OCI-LY3 (cell line): ENCODE measurements at regions not wholly inside any gene's neighbourhood (a gene's known extent, or its start where the extent isn't known, plus 50 kb on each side); places are given as distances from the start of the nearest gene placed in this dataset.

Experiments
- EZH2phosphoT487 ChIP-seq: fragments of 200-600 bp; shearing (Covaris generic); IDR thresholded peaks from 2 replicates; pipeline ENCODE4 v1.6.1; 2018; ENCODE audit warnings: antibody characterized with exemption, mixed run types, low read depth
- TF ChIP-seq, protein P1 (sequence below): fragments of 200-600, 300-600 bp; sonication (generic); IDR thresholded peaks from 2 replicates; pipeline ENCODE4 v1.5.1; 2014; ENCODE audit warnings: antibody characterized with exemption, low read length, low read depth

DNA sequence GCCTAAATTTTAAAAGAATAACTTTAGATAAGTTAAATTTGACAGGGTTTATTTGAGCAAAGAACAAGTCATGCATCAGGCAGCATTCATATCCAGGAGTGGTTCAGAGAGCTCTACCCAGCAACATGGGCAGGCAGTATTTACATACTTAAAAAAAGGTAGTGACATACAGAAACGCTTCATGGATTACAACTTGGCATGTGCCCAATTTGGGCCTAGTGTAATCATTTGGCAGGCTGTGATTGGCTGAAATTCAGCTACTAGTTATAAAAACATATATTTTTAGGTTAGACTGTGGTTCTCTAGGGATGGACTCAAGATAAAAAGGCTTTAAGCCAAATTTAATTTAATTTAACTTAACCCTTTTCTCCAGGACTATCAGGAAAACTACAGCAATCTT is 374.0 kb upstream of the ADAMTS16 start:
- TF ChIP-seq, protein P1, sequence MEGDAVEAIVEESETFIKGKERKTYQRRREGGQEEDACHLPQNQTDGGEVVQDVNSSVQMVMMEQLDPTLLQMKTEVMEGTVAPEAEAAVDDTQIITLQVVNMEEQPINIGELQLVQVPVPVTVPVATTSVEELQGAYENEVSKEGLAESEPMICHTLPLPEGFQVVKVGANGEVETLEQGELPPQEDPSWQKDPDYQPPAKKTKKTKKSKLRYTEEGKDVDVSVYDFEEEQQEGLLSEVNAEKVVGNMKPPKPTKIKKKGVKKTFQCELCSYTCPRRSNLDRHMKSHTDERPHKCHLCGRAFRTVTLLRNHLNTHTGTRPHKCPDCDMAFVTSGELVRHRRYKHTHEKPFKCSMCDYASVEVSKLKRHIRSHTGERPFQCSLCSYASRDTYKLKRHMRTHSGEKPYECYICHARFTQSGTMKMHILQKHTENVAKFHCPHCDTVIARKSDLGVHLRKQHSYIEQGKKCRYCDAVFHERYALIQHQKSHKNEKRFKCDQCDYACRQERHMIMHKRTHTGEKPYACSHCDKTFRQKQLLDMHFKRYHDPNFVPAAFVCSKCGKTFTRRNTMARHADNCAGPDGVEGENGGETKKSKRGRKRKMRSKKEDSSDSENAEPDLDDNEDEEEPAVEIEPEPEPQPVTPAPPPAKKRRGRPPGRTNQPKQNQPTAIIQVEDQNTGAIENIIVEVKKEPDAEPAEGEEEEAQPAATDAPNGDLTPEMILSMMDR, result no peak
- no peak for TF ChIP-seq EZH2phosphoT487
